SK-N-DZ (cell line): ENCODE measurements at regions not wholly inside any gene's neighbourhood (a gene's known extent, or its start where the extent isn't known, plus 50 kb on each side); places are given as distances from the start of the nearest gene placed in this dataset.

Experiments
- DNase-seq: peaks from one replicate; pipeline ENCODE4 v3.0.0-alpha.2; 2015; ENCODE audit warnings: low spot score

GRCh38 chr2:163369111-163369510 is 366.7 kb downstream of the FIGN start:
- peak; percentile 10 for DNase-seq

GRCh38 chr2:163368655-163369054 is 367.2 kb downstream of the FIGN start:
- DNase-seq: no peak

- DNase-seq: no peak
Observed at GRCh38 chr2:163367825-163368582, 367.8 kb downstream of the FIGN start.

GRCh38 chr2:163364736-163365135 is 371.1 kb downstream of the FIGN start:
- no peak for DNase-seq

GRCh38 chr2:163353551-163353950 is 382.3 kb downstream of the FIGN start:
- DNase-seq: no peak

- no peak for DNase-seq
Observed at GRCh38 chr2:163351966-163352365, 383.8 kb downstream of the FIGN start.

- DNase-seq: no peak
Observed at GRCh38 chr2:163351143-163351542, 384.7 kb downstream of the FIGN start.

- DNase-seq: no peak
Observed at GRCh38 chr2:163348857-163349380, 386.9 kb downstream of the FIGN start.

- no peak for DNase-seq
Observed at GRCh38 chr2:163347982-163348856, 387.6 kb downstream of the FIGN start.

GRCh38 chr2:163345795-163346573 is 389.8 kb downstream of the FIGN start:
- peak; percentile 75 for DNase-seq

GRCh38 chr2:163343316-163343715 is 392.5 kb downstream of the FIGN start:
- peak; percentile 58 for DNase-seq

GRCh38 chr2:163341426-163341825 is 394.4 kb downstream of the FIGN start:
- DNase-seq: no peak

GRCh38 chr2:163338270-163338669 is 397.5 kb downstream of the FIGN start:
- DNase-seq: no peak

- peak; percentile 17 for DNase-seq
Observed at GRCh38 chr2:163324677-163325076, 411.1 kb downstream of the FIGN start.

- no peak for DNase-seq
Observed at GRCh38 chr2:163319006-163319405, 416.8 kb downstream of the FIGN start.

GRCh38 chr2:163314712-163315111 is 421.1 kb downstream of the FIGN start:
- no peak for DNase-seq

GRCh38 chr2:163312713-163313112 is 423.1 kb downstream of the FIGN start:
- no peak for DNase-seq

GRCh38 chr2:163306647-163307046 is 429.2 kb downstream of the FIGN start:
- no peak for DNase-seq

- DNase-seq: no peak
Observed at GRCh38 chr2:163302141-163302540, 433.7 kb downstream of the FIGN start.

- no peak for DNase-seq
Observed at GRCh38 chr2:163291790-163292189, 444.0 kb downstream of the FIGN start.

- no peak for DNase-seq
Observed at GRCh38 chr2:163281717-163282116, 443.1 kb upstream of the KCNH7 start.
